ENCODE measurements at regions not wholly inside any gene's neighbourhood (a gene's known extent, or its start where the extent isn't known, plus 50 kb on each side); places are given as distances from the start of the nearest gene placed in this dataset.

GRCh38 chr3:25038271-25038670 is 389.8 kb upstream of the RARB start:
- TF ChIP-seq CTCF (tag by site-specific recombination; IDR thresholded peaks at IDR 0.05) (no peak), ZNF37A (tag by site-specific recombination; IDR thresholded peaks at IDR 0.05) (no peak), SP2 (tag by site-specific recombination; IDR thresholded peaks at IDR 0.05) (no peak), ZNF518A (tag by site-specific recombination; conservative IDR thresholded peaks at IDR 0.05; ENCODE audit: low read depth) (no peak), ZNF274 (IDR thresholded peaks at IDR 0.05; ENCODE audit: low read length) (no peak), ZNF274 (tag by site-specific recombination; IDR thresholded peaks at IDR 0.05; ENCODE audit: borderline replicate concordance) (no peak), GLI2 (tag by site-specific recombination; IDR thresholded peaks at IDR 0.05; ENCODE audit: borderline replicate concordance, low read depth) (no peak), MYNN (tag by site-specific recombination; IDR thresholded peaks at IDR 0.05; ENCODE audit: borderline replicate concordance) (no peak), ZNF366 (tag by site-specific recombination; conservative IDR thresholded peaks at IDR 0.05) (no peak), ZNF747 (tag by site-specific recombination; IDR thresholded peaks at IDR 0.05) (no peak), ZBTB1 (tag by site-specific recombination; IDR thresholded peaks at IDR 0.05) (no peak), SCRT1 (tag by site-specific recombination; IDR thresholded peaks at IDR 0.05; ENCODE audit: borderline replicate concordance) (no peak)

Data from HEK293 (cell line).